B cell (primary cell): ENCODE measurements at regions not wholly inside any gene's neighbourhood (a gene's known extent, or its start where the extent isn't known, plus 50 kb on each side); places are given as distances from the start of the nearest gene placed in this dataset.

ENCODE experiments used
- CTCF ChIP-seq: fragments of 200-600 bp; IDR thresholded peaks from one replicate; pipeline ENCODE4 v1.8.0; 2022; ENCODE audit warnings: antibody characterized with exemption, mild to moderate bottlenecking
- EZH2 ChIP-seq: IDR thresholded peaks from 2 replicates; pipeline ENCODE4 v1.6.1; 2012; ENCODE audit warnings: borderline replicate concordance, low read depth, mild to moderate bottlenecking, moderate library complexity, low read length; ENCODE audit not compliant: insufficient read depth, poor library complexity, severe bottlenecking

GRCh38 chr2:168354499-168354898 is 101.6 kb upstream of the CERS6 start:
- no peak for TF ChIP-seq CTCF
- no peak for TF ChIP-seq EZH2
